EL (cell line): ENCODE measurements at regions not wholly inside any gene's neighbourhood (a gene's known extent, or its start where the extent isn't known, plus 50 kb on each side); places are given as distances from the start of the nearest gene placed in this dataset.
A peak's percentile ranks its signal among the peaks of the same experiment; 100 is the strongest.

Source experiments
- DNase-seq: peaks from one replicate; pipeline ENCODE4 v3.0.0-alpha.2; 2016

DNA sequence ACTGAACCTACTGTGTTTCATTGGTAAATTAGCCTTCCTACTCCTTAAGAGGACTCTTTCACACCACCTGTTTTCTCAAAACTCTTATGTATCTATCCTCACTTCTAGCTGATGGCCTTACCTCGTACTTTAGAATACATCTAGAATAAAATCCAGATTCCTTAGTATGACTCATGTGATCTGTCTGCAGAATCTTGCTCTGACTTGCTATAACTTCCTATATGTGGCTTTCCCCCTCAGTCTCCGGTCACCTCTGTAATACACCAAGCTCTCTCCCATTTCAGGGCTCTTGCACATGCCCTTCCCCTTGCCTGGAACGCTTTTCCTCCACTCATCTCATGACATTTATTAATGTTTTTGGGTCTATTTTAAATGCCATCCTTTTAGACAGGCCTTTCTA is 95.6 kb upstream of the LHCGR start:
- DNase-seq, result peak; percentile 7

DNA sequence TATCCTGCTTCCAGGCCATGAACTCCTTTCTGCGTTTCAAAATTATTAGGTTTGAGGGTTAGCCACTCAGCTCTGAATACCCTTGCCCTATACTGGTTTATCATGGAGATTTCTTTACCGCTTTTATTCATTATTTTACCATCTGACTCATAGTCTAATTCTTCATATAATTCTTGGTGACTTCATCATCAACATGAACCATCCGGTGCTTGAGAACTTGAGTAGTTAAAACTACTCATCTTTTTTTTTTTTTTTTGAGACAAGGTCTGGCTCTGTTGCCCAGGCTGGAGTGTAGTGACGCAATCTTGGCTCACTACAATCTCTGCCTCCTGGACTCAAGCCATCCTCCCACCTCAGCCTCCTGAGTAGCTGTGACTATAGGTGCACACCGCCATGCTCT is 94.2 kb upstream of the LHCGR start:
- peak; percentile 61 for DNase-seq

DNA sequence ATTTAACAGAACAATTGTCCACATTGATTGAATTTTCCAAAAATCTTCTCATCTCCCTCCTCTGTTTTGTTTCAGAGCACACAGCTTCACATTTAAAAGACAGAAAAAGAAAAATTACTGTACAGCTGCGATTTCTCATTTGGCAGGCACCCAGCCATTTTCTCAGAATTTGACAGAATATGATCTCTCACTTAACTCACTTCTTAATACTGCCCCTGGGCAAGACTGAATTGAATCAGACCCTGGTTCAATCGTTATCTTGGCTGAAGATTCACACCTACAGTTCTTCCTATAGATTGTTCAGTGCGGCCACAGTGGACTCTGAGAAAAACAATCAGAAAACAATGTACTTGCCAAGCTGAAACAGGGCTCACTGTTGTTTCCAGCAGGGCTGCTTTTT is 90.2 kb upstream of the LHCGR start:
- no peak for DNase-seq

DNA sequence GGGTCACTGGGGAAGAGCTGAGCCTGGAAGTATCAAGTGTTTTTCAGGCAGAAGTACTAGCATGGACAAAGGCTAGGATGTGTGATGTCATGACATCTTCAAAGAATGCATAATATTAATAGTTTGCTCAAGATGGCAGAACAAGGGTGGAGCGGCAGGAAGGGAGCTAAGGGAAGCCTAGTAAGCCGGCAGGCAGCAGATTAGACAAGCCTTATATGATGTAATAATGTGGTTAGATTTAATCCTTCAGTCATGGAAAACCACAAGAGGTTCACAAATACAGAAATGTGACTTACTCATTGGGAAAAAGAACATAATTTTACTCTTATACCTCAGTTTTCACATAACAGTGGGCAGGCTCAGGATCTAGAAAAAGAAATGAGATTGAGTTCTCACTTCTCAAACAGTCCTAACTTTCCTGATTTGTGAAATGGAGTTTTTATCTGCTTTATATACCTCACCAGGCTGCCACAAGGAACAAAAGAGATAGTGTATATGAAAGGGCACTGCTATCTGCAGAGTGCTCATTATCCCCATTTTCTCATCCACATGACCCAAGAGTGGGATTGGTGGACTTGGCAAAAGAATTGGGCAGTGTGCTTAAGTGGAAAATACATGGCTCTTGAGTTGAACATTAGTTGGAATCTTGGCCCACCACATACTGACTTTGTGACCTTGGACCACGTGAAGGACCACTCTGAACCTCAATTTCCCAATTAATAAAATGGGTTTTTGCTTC is 89.1 kb upstream of the LHCGR start:
- peak; percentile 41 for DNase-seq

DNA sequence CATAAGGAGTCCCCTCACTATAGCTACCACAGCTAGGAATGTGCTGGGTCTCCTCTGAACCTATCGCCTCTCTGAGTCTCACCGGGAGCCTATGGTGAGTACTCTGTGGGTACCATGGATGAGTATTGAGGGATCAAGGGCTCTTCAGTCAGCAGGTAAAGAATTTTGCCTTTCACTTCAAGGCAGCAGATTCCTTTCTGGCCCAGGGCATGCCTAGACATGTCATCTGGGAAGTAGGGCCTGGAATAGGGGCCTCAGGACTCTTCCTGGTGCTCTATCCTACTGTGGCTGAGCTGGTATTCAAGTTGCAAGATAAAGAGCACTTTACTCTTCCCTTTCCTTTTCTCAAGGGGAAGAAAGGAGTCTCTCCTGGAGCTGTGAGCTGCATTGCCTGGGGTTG is 85.6 kb upstream of the LHCGR start:
- DNase-seq, result no peak

DNA sequence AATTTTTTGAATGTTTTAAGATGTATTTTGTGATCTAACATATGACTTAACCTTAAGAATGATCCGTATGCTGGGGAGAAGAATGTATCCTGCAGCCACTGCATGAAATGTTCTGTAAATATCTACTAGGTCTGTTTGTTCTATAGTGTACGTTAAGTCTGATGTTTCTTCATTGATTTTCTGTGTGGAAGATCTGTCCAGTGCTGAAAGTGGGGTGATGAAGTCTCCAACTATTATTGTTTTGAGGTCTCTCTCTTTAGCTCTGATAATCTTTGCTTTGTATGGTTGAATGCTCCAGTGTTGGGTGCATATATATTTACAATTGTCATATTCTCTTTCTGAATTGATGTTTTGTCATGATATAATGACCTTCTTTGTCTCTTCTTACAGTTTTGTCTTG is 82.5 kb upstream of the LHCGR start:
- DNase-seq, result no peak

DNA sequence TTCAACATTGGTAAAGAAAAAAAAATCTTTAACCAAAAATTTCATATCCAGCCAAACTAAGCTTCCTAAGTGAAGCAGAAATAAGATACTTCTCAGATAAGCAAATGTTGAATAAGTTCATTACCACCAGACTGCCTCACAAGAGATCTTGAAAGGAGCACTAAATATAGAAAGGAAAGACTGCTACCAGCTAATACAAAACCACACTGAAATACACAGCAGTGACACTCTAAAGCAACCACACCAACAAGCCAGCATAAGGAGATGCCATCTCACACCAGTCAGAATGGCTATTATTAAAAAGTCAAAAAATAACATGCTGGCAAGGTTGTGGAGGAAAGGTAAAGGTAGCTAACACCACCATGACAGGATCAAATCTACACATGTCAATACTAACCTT is 74.0 kb upstream of the LHCGR start:
- no peak for DNase-seq

DNA sequence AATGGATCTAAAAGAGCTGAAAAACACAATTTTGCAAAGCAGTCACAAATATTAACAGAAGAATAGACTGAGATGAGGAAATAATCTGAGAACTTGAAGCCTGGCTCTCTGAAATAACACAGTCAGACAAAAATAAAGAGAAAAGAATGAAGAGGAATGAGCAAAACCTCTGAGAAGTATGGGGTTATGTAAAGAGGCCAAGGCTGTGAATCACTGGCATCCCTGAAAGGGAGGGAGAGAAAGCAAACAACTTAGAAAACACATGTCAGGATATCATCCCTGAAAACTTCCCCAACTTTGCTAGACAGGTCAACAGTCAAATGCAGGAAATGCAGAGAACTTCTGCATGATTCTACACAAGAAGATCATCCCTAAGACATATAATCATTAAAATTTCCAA is 73.5 kb upstream of the LHCGR start:
- DNase-seq, result peak; percentile 36

DNA sequence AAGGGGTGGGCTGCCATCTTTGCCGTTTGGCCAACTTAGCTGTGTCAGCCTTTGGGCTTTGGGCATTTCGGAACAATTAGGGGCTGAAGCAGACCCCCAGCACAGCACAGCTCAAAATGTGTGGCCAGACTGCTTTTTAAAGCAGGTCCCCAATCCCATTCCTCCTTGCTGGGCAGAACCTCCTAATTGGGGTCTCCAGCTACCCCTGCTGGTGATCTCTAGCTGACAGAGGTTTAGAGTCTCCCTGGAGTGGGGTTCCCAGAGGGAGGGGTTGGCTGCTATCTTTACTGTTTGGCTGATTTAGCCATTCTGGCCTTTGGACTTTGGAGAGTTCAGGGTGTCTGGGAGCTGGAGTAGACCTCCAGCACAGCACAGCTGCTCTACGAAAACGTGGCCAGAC is 71.5 kb upstream of the LHCGR start:
- DNase-seq, result no peak

DNA sequence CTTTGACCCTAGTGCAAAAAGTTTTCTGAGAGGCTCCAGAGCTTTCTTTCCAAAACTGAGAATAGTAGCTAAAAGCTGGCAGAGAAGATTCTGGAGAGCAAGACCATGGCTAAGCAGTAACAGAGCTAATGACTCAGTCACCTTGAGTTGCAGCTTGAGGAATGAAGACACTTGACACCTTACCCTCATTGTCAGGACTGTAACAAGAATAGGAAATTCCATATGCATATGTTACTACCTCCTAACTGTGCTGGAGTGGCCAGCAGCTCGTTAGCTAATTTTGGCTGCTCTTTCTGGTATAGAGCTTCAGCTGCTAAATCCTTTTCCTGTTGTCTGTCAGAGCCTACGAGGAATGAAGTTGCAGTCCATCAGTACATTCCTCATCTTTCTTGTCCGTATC is 68.6 kb upstream of the LHCGR start:
- DNase-seq, result no peak

DNA sequence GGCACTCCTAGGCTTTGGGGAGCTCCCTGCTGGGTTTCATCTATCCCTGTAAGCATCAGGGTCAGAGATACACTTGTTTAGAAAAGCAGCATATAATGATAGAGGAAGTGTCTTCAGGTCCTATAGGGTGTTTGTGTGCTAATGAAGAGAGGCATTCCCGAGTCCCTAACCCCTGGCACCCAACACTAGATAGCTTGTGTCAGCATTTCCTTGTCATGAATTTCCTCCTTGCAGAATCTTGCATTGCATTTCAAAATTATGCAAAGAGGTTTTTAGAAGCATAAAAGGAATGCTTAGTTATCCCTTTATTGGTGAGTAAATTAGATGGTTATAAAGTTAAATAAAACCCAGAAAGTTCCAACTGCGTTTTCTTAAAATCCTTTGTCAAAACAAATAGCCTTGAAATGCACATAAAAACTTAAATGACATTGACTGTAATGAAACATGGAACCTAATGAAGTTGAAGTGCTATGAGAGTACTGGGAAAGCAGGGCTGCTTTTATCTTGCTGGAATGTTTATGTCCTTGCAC is 63.7 kb upstream of the LHCGR start:
- no peak for DNase-seq

DNA sequence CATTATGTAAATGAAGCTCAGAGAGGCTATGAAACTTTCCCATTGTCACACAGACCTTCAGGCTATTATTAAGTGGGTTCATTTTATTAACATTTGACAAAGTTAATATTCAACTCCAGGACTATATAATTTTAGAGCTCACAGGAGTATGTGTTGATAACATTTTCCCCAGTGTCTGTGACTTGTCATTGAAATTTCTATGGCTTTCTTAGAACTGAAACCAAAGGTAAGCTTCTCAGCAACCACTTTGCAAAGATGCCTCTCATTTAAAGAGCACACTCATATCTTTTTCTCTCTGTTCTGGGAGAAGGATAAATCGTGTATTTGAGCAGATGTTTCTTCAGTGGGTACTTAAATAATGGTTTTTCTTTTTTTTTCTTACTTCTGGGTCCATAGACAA is 61.8 kb upstream of the LHCGR start:
- DNase-seq, result no peak

DNA sequence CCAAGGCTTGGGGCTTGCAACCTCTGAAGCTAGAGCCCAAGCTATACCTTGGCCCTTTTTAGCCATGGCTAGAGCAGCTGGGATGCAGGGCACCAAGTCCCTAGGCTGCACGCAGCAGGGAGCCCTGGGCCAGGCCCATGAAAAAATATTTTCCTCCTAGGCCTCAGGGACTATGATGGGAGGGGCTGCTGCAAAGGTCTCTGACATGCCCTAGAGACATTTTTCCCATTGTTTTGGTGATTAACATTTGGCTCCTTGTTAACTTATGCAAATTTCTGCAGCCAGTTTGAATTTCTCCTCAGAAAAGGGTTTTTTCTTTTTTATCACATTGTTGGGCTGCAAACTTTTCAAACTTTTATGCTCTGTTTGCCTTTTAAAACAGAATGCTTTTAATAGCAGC is 56.9 kb upstream of the LHCGR start:
- no peak for DNase-seq

DNA sequence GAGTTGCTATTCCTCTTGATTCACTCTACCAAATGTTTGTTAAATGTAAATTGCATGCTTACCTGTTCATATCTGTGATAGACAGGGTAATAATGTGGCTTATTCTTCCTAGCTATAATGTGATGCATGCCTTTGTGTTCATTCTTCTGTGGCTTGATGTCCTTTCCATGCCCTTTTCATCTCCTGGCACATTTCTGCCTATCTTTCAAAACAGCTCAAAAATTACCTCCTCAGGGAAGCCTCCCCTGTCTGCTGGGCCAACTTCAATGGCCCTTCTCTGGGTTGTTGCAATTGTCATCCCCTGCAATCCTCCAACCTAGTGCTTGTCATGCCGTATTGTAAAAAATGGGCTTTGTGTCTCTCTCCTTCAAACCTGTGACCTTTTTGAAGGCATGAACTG is 52.8 kb upstream of the LHCGR start:
- DNase-seq, result no peak
